Panc1 (cell line): ENCODE measurements at regions not wholly inside any gene's neighbourhood (a gene's known extent, or its start where the extent isn't known, plus 50 kb on each side); places are given as distances from the start of the nearest gene placed in this dataset.

ENCODE experiments used
- POLR2AphosphoS5 ChIP-seq: IDR thresholded peaks from 2 replicates; pipeline ENCODE4 v1.6.1; 2012; ENCODE audit warnings: mild to moderate bottlenecking, low read depth, low read length, moderate library complexity
- TCF7L2 ChIP-seq: IDR thresholded peaks from 2 replicates; pipeline ENCODE4 v1.6.1; 2011; ENCODE audit warnings: mild to moderate bottlenecking, low read depth, low read length, inconsistent platforms
- TF ChIP-seq, protein P1 (sequence below): fragments of 450-650 bp; IDR thresholded peaks from 2 replicates; pipeline ENCODE4 v1.5.1; 2017; ENCODE audit warnings: mild to moderate bottlenecking
- TF ChIP-seq, protein P2 (sequence below), 2 experiments: IDR thresholded peaks; 2 replicates each; pipeline ENCODE4 v1.6.1; 2011 to 2012; ENCODE audit warnings: low read depth in 2 of 2, control low read depth in 1 of 2, low read length in 1 of 2, mild to moderate bottlenecking in 1 of 2, moderate library complexity in 1 of 2; ENCODE audit not compliant: insufficient read depth in 1 of 2

DNA sequence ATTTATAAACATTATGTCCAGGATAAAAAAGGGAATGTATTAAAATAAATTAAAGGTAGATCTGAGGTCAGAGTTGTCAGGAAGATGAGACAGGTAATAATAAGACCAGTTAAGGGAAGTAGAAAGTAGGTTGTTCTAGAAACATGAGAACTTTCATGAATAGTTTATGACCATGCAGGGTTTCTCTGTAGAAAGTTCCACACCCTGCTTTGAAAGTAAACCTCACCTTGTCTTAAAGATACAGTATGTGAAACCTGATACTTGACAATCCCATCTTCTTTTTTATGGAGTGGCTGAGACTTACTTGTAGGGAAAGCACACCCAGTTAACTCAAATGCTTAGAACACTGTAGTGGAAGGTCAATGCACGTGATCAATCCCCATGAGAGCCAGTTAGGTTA lies 260.6 kb upstream of the ZNF462 start:
- TF ChIP-seq, protein P1, sequence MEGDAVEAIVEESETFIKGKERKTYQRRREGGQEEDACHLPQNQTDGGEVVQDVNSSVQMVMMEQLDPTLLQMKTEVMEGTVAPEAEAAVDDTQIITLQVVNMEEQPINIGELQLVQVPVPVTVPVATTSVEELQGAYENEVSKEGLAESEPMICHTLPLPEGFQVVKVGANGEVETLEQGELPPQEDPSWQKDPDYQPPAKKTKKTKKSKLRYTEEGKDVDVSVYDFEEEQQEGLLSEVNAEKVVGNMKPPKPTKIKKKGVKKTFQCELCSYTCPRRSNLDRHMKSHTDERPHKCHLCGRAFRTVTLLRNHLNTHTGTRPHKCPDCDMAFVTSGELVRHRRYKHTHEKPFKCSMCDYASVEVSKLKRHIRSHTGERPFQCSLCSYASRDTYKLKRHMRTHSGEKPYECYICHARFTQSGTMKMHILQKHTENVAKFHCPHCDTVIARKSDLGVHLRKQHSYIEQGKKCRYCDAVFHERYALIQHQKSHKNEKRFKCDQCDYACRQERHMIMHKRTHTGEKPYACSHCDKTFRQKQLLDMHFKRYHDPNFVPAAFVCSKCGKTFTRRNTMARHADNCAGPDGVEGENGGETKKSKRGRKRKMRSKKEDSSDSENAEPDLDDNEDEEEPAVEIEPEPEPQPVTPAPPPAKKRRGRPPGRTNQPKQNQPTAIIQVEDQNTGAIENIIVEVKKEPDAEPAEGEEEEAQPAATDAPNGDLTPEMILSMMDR: no peak
- TF ChIP-seq POLR2AphosphoS5 (no peak), TCF7L2 (no peak)
- TF ChIP-seq, protein P2, sequence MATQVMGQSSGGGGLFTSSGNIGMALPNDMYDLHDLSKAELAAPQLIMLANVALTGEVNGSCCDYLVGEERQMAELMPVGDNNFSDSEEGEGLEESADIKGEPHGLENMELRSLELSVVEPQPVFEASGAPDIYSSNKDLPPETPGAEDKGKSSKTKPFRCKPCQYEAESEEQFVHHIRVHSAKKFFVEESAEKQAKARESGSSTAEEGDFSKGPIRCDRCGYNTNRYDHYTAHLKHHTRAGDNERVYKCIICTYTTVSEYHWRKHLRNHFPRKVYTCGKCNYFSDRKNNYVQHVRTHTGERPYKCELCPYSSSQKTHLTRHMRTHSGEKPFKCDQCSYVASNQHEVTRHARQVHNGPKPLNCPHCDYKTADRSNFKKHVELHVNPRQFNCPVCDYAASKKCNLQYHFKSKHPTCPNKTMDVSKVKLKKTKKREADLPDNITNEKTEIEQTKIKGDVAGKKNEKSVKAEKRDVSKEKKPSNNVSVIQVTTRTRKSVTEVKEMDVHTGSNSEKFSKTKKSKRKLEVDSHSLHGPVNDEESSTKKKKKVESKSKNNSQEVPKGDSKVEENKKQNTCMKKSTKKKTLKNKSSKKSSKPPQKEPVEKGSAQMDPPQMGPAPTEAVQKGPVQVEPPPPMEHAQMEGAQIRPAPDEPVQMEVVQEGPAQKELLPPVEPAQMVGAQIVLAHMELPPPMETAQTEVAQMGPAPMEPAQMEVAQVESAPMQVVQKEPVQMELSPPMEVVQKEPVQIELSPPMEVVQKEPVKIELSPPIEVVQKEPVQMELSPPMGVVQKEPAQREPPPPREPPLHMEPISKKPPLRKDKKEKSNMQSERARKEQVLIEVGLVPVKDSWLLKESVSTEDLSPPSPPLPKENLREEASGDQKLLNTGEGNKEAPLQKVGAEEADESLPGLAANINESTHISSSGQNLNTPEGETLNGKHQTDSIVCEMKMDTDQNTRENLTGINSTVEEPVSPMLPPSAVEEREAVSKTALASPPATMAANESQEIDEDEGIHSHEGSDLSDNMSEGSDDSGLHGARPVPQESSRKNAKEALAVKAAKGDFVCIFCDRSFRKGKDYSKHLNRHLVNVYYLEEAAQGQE (IDR thresholded peaks at IDR 0.05; ENCODE audit: insufficient read depth in 1 of 2, low read depth in 2 of 2, low read length in 1 of 2): no peak
